Breast epithelium (tissue), 4 donors: ENCODE measurements at regions not wholly inside any gene's neighbourhood (a gene's known extent, or its start where the extent isn't known, plus 50 kb on each side); places are given as distances from the start of the nearest gene placed in this dataset.

Source experiments
- DNase-seq, 2 donors: peaks; one replicate each; pipeline ENCODE4 v3.0.0-alpha.2; 2019; ENCODE audit warnings: low spot score in 2 of 2
- H3K27ac ChIP-seq, 2 donors: fragments of 200-600 bp; sonication (generic) in 1 of 2; one replicate each; pipeline ENCODE4 v1.5.1; 2016 to 2019; ENCODE audit warnings: mild to moderate bottlenecking in 1 of 2
- H3K27me3 ChIP-seq, 2 donors: fragments of 200-600 bp; sonication (generic) in 1 of 2; one replicate each; pipeline versions ENCODE4 v1.5.1 to v1.6.0; 2017 to 2019; ENCODE audit warnings: control low read depth in 1 of 2, mild to moderate bottlenecking in 1 of 2
- H3K36me3 ChIP-seq: fragments of 200-600 bp; one replicate; pipeline ENCODE4 v1.5.1; 2019
- H3K4me1 ChIP-seq, 2 donors: fragments of 200-600 bp; sonication (generic); one replicate each; pipeline ENCODE4 v1.5.1; 2016 to 2019; ENCODE audit warnings: control low read depth in 1 of 2
- H3K4me3 ChIP-seq, 3 donors: fragments of 200-600 bp; sonication (generic); 1 replicate in 2 of 3; 2 replicates in 1 of 3; pipeline ENCODE4 v1.5.1; 2016 to 2019; ENCODE audit warnings: mild to moderate bottlenecking in 3 of 3, moderate library complexity in 2 of 3
- H3K9me3 ChIP-seq, 2 donors: fragments of 200-600 bp; sonication (generic) in 1 of 2; one replicate each; pipeline ENCODE4 v1.5.1; 2016 to 2019; ENCODE audit warnings: control low read depth in 1 of 2
- CTCF ChIP-seq, 3 donors: fragments of 450-650 bp; IDR thresholded peaks; one replicate each; pipeline ENCODE4 v1.5.1; 2016 to 2017; ENCODE audit warnings: antibody characterized with exemption in 3 of 3, mild to moderate bottlenecking in 3 of 3, moderate library complexity in 3 of 3
- POLR2A ChIP-seq: fragments of 450-650 bp; IDR thresholded peaks from one replicate; pipeline ENCODE4 v1.6.1; 2016; ENCODE audit warnings: antibody characterized with exemption, mild to moderate bottlenecking, moderate library complexity
- POLR2AphosphoS5 ChIP-seq, 3 donors: sonication (generic); formaldehyde crosslinking; IDR thresholded peaks; one replicate each; pipeline ENCODE4 v1.6.1; 2017; ENCODE audit warnings: antibody characterized with exemption in 3 of 3
- intact Hi-C: fragments of 100-400 bp; cut with DNase I; formaldehyde crosslinking; loops from one replicate; pipeline ENCODE4 v1.15.1; 2023; ENCODE audit warnings: low total_unique reads

GRCh38 chr18:55116863-55117262 lies 157.6 kb upstream of the CCDC68 start:
- no peaks in the 10 kb centered on the region for H3K27me3 ChIP-seq
- no peak for TF ChIP-seq CTCF (IDR thresholded peaks at IDR 0.05)
- TF ChIP-seq POLR2A: no peak
- TF ChIP-seq POLR2AphosphoS5 (IDR thresholded peaks at IDR 0.05): no peak
- intact Hi-C loops: no loop called here
- no peak overlapping the region for H3K4me3 ChIP-seq
- H3K4me1 ChIP-seq: no peaks in the 10 kb centered on the region
- no peaks in the 10 kb centered on the region for H3K9me3 ChIP-seq
- DNase-seq: no peak
- H3K36me3 ChIP-seq: no peaks in the 10 kb centered on the region
- H3K27ac ChIP-seq: peak overlapping the region; percentile 48 to 61

GRCh38 chr18:55115606-55116005 lies 156.3 kb upstream of the CCDC68 start:
- DNase-seq: no peak
- H3K9me3 ChIP-seq: no peaks in the 10 kb centered on the region
- TF ChIP-seq CTCF (IDR thresholded peaks at IDR 0.05): no peak
- TF ChIP-seq POLR2AphosphoS5 (IDR thresholded peaks at IDR 0.05): no peak
- no peak for TF ChIP-seq POLR2A
- no peaks in the 10 kb centered on the region for H3K36me3 ChIP-seq
- no peaks in the 10 kb centered on the region for H3K27me3 ChIP-seq
- H3K27ac ChIP-seq: peak overlapping the region in 1 of 2 donors; percentile 19
- intact Hi-C loops: no loop called here
- no peak overlapping the region for H3K4me3 ChIP-seq
- H3K4me1 ChIP-seq: no peaks in the 10 kb centered on the region

DNA sequence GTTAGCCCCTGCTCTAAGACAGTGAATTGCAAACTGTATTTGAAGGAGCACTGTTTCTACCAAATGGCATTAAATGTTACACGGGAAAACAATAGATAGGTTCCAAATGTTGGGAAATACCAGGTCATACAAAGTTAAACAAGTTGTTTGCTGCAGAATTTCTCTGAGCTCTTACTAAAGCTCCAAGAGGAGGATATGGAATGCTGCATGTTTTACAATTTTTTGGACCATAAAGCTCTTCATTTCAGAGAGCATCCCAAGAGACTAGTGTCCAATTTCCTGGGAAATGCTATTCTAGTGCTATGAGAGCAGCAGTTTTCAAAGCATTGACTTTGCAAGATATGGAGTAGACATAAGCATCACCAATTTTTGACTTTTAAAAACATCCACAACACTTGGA lies 155.6 kb upstream of the CCDC68 start:
- H3K4me1 ChIP-seq: no peaks in the 10 kb centered on the region
- H3K4me3 ChIP-seq: no peak overlapping the region
- DNase-seq: no peak
- H3K36me3 ChIP-seq: no peaks in the 10 kb centered on the region
- TF ChIP-seq POLR2A (no peak), CTCF (IDR thresholded peaks at IDR 0.05) (no peak), POLR2AphosphoS5 (IDR thresholded peaks at IDR 0.05) (no peak)
- intact Hi-C loops: no loop called here
- no peaks in the 10 kb centered on the region for H3K27me3 ChIP-seq
- H3K9me3 ChIP-seq: no peaks in the 10 kb centered on the region
- peak overlapping the region in 1 of 2 donors; percentile 38 for H3K27ac ChIP-seq

- no peak for TF ChIP-seq CTCF (IDR thresholded peaks at IDR 0.05)
- no peak for TF ChIP-seq POLR2A
- no peak for TF ChIP-seq POLR2AphosphoS5 (IDR thresholded peaks at IDR 0.05)
- H3K4me3 ChIP-seq: no peak overlapping the region
- no peaks in the 10 kb centered on the region for H3K36me3 ChIP-seq
- no peak overlapping the region for H3K27ac ChIP-seq
- intact Hi-C loops: no loop called here
- no peaks in the 10 kb centered on the region for H3K9me3 ChIP-seq
- no peaks in the 10 kb centered on the region for H3K4me1 ChIP-seq
- DNase-seq: no peak
- no peaks in the 10 kb centered on the region for H3K27me3 ChIP-seq
These were observed 154.5 kb upstream of the CCDC68 start for GRCh38 chr18:55113800-55114199.

DNA sequence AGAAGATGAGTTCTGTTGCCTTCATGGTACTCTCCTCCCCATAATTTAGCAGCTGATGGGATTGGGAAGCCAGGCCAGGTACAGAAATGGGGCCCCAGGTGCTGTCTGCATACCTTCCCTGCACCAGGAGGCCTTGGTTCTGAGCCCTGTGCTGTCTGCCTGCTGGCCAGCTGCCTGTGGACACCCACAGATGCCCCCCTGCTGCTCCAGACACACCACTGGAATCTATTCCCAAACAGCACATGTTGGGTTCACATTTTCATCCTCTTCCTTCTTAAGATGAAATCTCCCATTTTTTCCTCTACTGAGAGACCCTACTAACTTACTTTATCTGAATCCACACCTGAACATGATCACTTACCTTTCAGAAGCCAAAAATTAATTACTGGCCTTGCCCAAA lies 152.0 kb upstream of the CCDC68 start:
- intact Hi-C loops: no loop called here
- Histone ChIP-seq H3K27me3 (no peaks in the 10 kb centered on the region), H3K27ac (peak overlapping the region in 1 of 2 donors; percentile 44), H3K9me3 (no peaks in the 10 kb centered on the region), H3K36me3 (no peaks in the 10 kb centered on the region), H3K4me3 (no peak overlapping the region), H3K4me1 (no peaks in the 10 kb centered on the region)
- TF ChIP-seq POLR2A: no peak
- TF ChIP-seq POLR2AphosphoS5 (IDR thresholded peaks at IDR 0.05): no peak
- no peak for DNase-seq

GRCh38 chr18:55110436-55110835 lies 151.2 kb upstream of the CCDC68 start:
- H3K36me3 ChIP-seq: no peaks in the 10 kb centered on the region
- H3K4me1 ChIP-seq: no peaks in the 10 kb centered on the region
- no peak overlapping the region for H3K4me3 ChIP-seq
- DNase-seq: no peak
- no peaks in the 10 kb centered on the region for H3K27me3 ChIP-seq
- no peaks in the 10 kb centered on the region for H3K9me3 ChIP-seq
- peak in 2 of 3 donors; percentile 35 to 48 for TF ChIP-seq POLR2AphosphoS5 (IDR thresholded peaks at IDR 0.05)
- no peak for TF ChIP-seq CTCF (IDR thresholded peaks at IDR 0.05)
- intact Hi-C loops: no loop called here
- H3K27ac ChIP-seq: peak overlapping the region in 1 of 2 donors; percentile 52
